ENCODE measurements at regions not wholly inside any gene's neighbourhood (a gene's known extent, or its start where the extent isn't known, plus 50 kb on each side); places are given as distances from the start of the nearest gene placed in this dataset.

GRCh38 chr4:53886090-53886489 is 178.3 kb downstream of the CHIC2 start:
- TF ChIP-seq CTCF (IDR thresholded peaks at IDR 0.05), result no peak
- TF ChIP-seq POLR2A (IDR thresholded peaks at IDR 0.05), result no peak
- TF ChIP-seq POLR2AphosphoS5 (IDR thresholded peaks at IDR 0.05), result no peak
